IPS-NIHi11 (cell line): ENCODE measurements at regions not wholly inside any gene's neighbourhood (a gene's known extent, or its start where the extent isn't known, plus 50 kb on each side); places are given as distances from the start of the nearest gene placed in this dataset.
"Not testable (repeated sequence)": the region's sequence is repeated elsewhere in the genome, so short reads cannot be mapped to it uniquely, and the experiment has no call there.

ENCODE experiments used
- DNase-seq: peaks from one replicate; pipeline ENCODE4 v3.0.0; 2012; ENCODE audit warnings: mixed read lengths, low spot score

DNA sequence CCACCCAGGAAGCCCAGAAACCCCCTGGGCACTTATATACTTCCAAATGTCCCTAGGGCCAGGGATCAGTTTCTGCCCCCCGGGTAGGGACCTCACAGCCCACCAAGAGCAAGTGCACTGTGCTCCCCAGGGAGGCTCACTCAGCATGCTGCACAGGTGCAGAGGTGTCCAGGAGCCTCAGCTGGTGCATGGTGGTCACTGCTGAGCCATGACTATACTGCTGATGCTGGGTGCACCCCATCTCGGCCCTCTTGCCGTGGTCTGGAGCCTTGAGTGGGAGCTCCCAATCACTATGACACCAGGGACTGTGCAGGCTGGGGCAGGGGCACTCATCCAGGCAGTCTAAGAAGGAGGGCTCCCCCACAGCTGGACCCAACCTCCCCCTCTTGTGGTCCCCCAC, 617.8 kb upstream of the RAB6C start:
- DNase-seq, result no peak

- DNase-seq, result no peak
Observed at GRCh38 chr2:129366263-129366662, 613.2 kb upstream of the RAB6C start.

GRCh38 chr2:129367107-129367506, 612.4 kb upstream of the RAB6C start:
- DNase-seq, result no peak

DNA sequence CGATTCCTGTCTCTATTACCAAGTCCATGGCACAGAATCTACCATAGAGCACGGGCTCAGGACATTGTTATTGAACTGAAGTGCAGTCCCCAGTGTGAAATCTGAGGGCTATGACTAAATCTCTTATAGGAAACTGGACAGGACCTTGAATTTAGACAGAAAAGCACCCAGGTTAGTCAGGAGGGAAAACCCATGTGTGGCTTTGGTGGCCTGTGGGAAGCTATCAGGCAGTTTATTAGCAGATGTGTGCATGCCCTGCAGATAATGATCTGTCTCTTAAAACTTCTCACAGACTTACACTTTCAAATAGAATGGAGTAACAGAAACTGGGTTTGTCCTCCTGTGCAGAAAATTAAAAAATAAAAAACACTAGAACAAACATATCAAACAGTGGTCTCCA, 610.0 kb upstream of the RAB6C start:
- no peak for DNase-seq

DNA sequence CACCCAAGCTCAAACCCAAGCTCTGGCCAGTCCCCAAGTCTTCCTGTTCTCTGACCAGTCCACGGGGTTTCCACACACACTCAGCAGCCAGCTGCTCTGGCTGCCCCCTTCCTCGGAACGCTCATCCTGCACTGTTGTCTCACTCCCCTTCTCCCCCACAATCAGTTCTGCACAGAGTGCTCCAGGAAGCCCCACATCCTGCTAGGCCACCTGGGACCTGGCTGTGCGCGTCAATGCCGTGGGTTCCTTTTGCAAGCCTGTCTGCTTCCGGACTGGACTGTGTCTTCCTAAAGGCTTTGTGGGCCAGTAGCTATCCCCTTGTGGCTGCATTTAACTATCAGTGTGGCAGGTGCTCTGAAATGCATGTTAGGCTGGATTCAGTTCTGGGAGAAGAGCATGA, 605.0 kb upstream of the RAB6C start:
- DNase-seq, result no peak

- no peak for DNase-seq
Observed at GRCh38 chr2:129375632-129376425, 603.6 kb upstream of the RAB6C start.

- DNase-seq, result no peak
Observed at GRCh38 chr2:129376426-129377077, 602.9 kb upstream of the RAB6C start.

DNA sequence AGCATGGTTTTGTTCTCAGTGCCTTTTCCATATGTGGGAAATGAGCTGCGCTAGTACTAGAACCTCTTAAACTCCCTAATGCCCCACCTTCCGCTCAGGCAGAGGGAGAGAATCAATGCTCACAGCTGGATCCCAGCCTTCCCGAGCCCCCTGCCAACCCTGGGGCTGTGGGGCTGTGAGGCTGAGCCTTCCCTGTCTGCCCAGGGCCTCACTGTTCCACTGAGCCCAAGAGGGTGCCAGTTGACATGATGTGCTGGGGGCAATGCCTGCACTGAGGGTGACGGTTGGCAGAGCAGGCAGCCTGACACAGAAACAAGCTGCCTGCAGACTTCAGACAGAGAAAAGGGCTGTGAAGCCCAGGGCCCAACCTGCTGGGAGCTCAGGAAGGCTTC, 602.4 kb upstream of the RAB6C start:
- no peak for DNase-seq

GRCh38 chr2:129378186-129378585, 601.3 kb upstream of the RAB6C start:
- DNase-seq, result no peak

DNA sequence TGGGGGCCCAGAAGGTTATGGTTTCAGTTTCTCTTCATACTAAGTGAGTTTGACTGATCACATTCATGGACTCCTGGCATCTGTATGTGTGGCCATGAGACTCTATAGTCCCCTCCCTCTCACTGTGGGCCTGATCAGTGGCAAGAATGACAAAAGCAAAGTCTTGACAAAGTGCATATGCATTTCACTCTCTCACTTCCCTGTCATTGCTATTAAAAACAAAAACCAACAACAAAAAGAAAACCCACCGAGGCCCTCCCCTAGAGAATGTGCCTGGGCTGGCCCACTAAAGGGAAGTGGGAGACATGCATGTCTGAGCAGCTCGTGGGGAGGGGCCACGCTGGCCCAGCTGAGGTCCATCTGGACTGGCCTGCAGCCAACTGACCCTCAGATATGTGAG, 600.1 kb upstream of the RAB6C start:
- DNase-seq, result no peak

DNA sequence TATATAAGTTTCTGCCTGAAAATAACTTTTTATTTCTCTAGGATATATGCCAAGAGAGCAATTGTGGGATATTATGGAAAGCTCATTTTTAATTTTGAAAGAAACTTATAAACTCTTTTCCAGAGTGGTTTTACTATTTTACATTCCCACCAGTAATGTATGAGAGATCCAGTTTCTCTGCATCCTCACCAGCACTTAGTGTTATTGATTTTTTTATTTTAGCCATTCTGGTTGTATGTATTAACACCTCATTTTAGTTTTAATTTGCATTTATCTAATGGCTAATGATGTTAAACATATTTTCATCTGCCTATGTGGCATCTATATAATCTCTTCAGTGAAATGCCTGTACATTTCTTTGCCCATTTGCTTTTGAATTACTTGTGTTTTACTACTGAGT, 597.7 kb upstream of the RAB6C start:
- DNase-seq, result no peak

DNA sequence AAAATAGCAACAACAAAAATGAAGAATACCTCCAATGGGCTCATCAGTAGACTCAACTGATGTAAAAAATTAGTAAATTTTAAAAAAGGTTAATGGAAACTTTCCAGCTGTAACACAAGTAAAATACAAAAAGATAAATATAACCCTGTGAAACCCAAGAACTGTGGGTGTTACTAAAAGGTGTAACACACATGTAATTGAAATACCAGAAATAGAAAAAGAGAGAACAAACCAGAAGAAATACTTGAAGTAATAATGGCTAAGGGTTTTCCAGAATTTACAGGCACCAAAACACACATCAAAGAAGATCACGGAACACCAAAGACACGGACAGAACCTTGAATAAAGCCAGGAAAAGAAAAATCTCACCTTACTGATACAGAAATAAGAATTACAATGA, 590.6 kb upstream of the RAB6C start:
- DNase-seq, result no peak

GRCh38 chr2:129393816-129394215, 585.6 kb upstream of the RAB6C start:
- DNase-seq, result no peak

DNA sequence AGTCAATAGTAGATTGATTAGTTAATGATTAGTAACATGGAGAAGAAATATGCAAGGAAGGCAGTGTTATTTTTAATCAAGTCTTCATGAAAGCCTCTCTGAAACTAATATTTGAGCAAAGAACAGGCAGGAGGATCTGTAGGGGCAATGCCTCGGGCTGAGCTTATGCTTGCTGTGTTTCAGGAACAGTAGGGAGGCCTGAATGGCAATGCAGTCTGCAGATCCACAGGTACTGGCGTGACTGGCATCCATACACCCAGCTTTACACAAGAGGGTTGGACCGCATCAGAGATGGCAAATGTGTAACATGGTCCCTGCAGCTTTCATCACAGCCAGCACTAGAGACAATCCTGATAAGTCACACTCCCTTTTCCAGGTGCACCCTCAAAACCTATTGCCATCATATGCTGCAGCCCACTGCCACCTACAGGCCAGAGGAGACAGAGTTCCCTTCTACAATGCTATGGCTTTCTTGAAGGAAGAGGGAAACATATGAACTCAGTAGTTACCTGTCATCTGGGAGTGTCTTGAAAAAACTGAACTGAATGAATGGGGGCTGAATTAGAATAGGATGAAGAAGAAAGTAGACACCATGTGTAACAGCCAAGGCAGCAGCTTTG, 582.4 kb upstream of the RAB6C start:
- DNase-seq, result peak; percentile 71

- DNase-seq, result no peak
Observed at GRCh38 chr2:129400826-129401225, 578.6 kb upstream of the RAB6C start.

DNA sequence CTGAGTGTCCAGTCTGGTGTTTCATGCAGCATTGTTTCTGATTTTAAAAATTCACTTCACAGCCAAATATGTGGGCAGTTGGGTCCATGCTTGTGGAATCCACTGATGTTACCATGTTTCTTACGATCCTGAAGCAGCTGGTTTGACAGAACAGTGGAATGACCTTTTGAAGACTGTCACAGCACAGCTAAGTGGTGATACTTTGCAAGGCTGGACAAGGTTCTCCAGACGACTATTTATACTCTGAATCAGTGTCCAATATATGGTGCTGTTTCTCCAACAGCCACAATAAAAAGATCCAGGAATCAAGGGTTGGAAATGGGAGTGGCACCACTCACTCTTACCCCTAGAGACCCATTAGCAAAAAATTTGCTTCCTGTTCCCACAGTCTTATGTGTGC, 577.4 kb upstream of the RAB6C start:
- DNase-seq, result no peak

GRCh38 chr2:129404000-129404685, 575.3 kb upstream of the RAB6C start:
- no peak for DNase-seq

DNA sequence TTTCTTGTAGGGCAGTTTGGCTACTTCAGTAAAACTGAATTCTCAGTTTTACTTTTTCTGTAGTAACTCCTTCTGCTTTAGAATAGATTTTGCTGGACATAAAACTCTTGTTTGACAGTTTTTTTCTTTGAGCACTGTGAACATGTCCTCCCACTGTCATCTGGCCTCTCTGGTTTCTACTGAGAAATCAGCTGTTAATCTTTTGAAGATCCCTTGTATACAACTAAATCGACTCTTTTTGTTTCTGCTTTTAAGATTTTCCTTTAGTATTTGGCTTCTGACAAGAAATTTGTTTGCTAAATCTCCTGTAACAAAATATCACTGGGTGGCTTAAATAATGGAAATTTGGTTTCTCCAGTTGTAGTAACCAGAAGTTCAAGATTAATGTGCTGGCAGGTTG, 570.9 kb upstream of the RAB6C start:
- DNase-seq, result no peak

- not testable (repeated sequence) for DNase-seq
Observed at GRCh38 chr2:129417041-129417440, 562.4 kb upstream of the RAB6C start.

GRCh38 chr2:129422028-129422427, 557.4 kb upstream of the RAB6C start:
- DNase-seq, result no peak

- no peak for DNase-seq
Observed at GRCh38 chr2:129428086-129428660, 551.3 kb upstream of the RAB6C start.

DNA sequence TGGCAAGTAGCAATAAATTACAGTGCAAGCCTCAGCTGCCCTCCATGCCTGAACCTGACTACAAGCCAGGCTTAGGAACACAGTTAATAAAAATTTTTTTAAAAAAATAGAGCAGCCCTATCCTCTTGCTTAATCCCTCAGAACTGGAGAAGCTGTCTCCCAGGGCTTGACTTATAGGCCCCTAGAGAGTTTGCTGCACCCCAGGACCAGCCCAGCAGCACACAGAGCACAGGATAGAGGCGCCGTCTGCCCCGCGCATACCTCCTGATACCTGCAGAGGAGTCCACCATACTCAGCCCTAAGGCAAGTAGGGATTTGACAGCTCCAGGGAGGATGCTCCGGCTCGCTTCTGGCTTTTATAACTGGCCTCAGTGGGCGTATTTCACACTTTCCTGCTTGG, 548.6 kb upstream of the RAB6C start:
- no peak for DNase-seq
